H1 (cell line): ENCODE measurements at regions not wholly inside any gene's neighbourhood (a gene's known extent, or its start where the extent isn't known, plus 50 kb on each side); places are given as distances from the start of the nearest gene placed in this dataset.

ENCODE experiments used
- CTCF ChIA-PET: fragments of 300-600 bp; sonication (Branson Sonifier 250); formaldehyde crosslinking; loops from one replicate; lab custom pipeline; 2021; ENCODE audit not compliant: partially characterized antibody; lab: Charles Lee
- POLR2A ChIA-PET: fragments of 300-600 bp; sonication (Branson Sonifier 250); formaldehyde crosslinking; loops from one replicate; lab custom pipeline; 2021; ENCODE audit warnings: inconsistent platforms; ENCODE audit not compliant: partially characterized antibody; lab: Charles Lee
- DNase-seq, 2 experiments: peaks; one replicate each; pipeline versions ENCODE4 v3.0.0 to v3.0.0-alpha.2; 2010 to 2022; ENCODE audit warnings: low spot score in 2 of 2, low read depth in 1 of 2, mixed read lengths in 1 of 2
- FAIRE-seq: peaks from 2 replicates; lab custom pipeline; 2011; peaks lifted over from hg19 to GRCh38; lab: Jason Lieb, UNC
- H2AFZ ChIP-seq: 2 replicates; pipeline ENCODE4 v1.8.1; 2012; ENCODE audit warnings: low read length, inconsistent platforms
- H2AK5ac ChIP-seq: 2 replicates; pipeline ENCODE4 v1.6.1; 2013; ENCODE audit warnings: low read depth, low read length
- H2BK120ac ChIP-seq: replicated peaks from 2 replicates; pipeline ENCODE3; 2013; ENCODE audit warnings: low read depth, low read length, inconsistent platforms
- H2BK12ac ChIP-seq: 2 replicates; pipeline ENCODE4 v1.6.1; 2013; ENCODE audit warnings: low read depth, low read length
- H2BK15ac ChIP-seq: 2 replicates; pipeline ENCODE4 v1.6.1; 2013; ENCODE audit warnings: low read length
- H2BK20ac ChIP-seq: 2 replicates; pipeline ENCODE4 v1.6.1; 2013; ENCODE audit warnings: low read length
- H2BK5ac ChIP-seq: 2 replicates; pipeline ENCODE4 v1.6.1; 2013; ENCODE audit warnings: low read depth, low read length
- H3K14ac ChIP-seq: 2 replicates; pipeline ENCODE4 v1.6.1; 2013; ENCODE audit warnings: inconsistent platforms; ENCODE audit not compliant: insufficient read length
- H3K18ac ChIP-seq: 2 replicates; pipeline ENCODE4 v1.6.1; 2013; ENCODE audit warnings: low read length; ENCODE audit errors: extremely low read depth
- H3K23ac ChIP-seq: 2 replicates; pipeline ENCODE4 v1.6.1; 2013; ENCODE audit warnings: inconsistent platforms; ENCODE audit not compliant: insufficient read length
- H3K23me2 ChIP-seq: 2 replicates; pipeline ENCODE4 v1.6.1; 2013; ENCODE audit warnings: low read depth, low read length
- H3K27ac ChIP-seq: 2 replicates; pipeline ENCODE4 v1.6.1; 2011; ENCODE audit warnings: low read depth, low read length, inconsistent platforms
- H3K27me3 ChIP-seq, 4 experiments: replicated peaks in 1 of 4; 1 replicate in 1 of 4; 2 replicates in 3 of 4; pipeline versions ENCODE4 v1.6.1 to v1.8.1; 2011 to 2013; ENCODE audit warnings: low read length in 3 of 4, mild to moderate bottlenecking in 3 of 4, inconsistent platforms in 2 of 4, mixed read lengths in 2 of 4, moderate library complexity in 1 of 4; ENCODE audit not compliant: control insufficient read depth in 3 of 4, insufficient read depth in 3 of 4; ENCODE audit errors: extremely low read depth in 1 of 4
- H3K36me3 ChIP-seq, 4 experiments: 2 replicates each; pipeline versions ENCODE4 v1.6.1 to v1.8.1; 2011 to 2013; ENCODE audit warnings: mild to moderate bottlenecking in 4 of 4, low read length in 3 of 4, moderate library complexity in 2 of 4, control low read depth in 1 of 4, inconsistent platforms in 1 of 4; ENCODE audit not compliant: insufficient read depth in 4 of 4, control insufficient read depth in 2 of 4
- H3K4ac ChIP-seq: replicated peaks from 2 replicates; pipeline ENCODE3; 2013; ENCODE audit warnings: low read length, low read depth, mixed read lengths, inconsistent platforms; ENCODE audit not compliant: insufficient read length
- H3K4me1 ChIP-seq, 4 experiments: replicated peaks in 1 of 4; 1 replicate in 1 of 4; 2 replicates in 3 of 4; pipeline versions ENCODE4 v1.6.1 to v1.8.1; 2011 to 2013; ENCODE audit warnings: low read length in 3 of 4, inconsistent platforms in 2 of 4, mixed read lengths in 1 of 4; ENCODE audit not compliant: insufficient read depth in 4 of 4, control insufficient read depth in 3 of 4
- H3K4me2 ChIP-seq, 2 experiments: 2 replicates each; pipeline versions ENCODE4 v1.6.1 to v1.8.1; 2011 to 2013; ENCODE audit warnings: low read depth in 2 of 2, low read length in 2 of 2, control low read depth in 1 of 2, inconsistent platforms in 1 of 2, mild to moderate bottlenecking in 1 of 2; ENCODE audit not compliant: insufficient read depth in 1 of 2
- H3K4me3 ChIP-seq, 4 experiments: fragments of 200-600, 300-600 bp in 1 of 4; sonication (generic), shearing (Covaris generic), sonication (Bioruptor Twin) in 1 of 4; 2 replicates each; pipeline versions ENCODE4 v1.5.1 to v1.8.1; 2011 to 2016; ENCODE audit warnings: low read length in 4 of 4, low read depth in 3 of 4, control low read depth in 2 of 4, inconsistent platforms in 2 of 4, mild to moderate bottlenecking in 2 of 4, mixed read lengths in 1 of 4, moderate library complexity in 1 of 4; ENCODE audit not compliant: insufficient read depth in 2 of 4; ENCODE audit errors: extremely low read depth in 1 of 4
- H3K56ac ChIP-seq: replicated peaks from 2 replicates; pipeline ENCODE3; 2013; ENCODE audit warnings: low read depth, mild to moderate bottlenecking, mixed read lengths, low read length, inconsistent platforms; ENCODE audit not compliant: insufficient read length
- H3K79me1 ChIP-seq: 2 replicates; pipeline ENCODE4 v1.6.1; 2013; ENCODE audit warnings: low read depth, low read length, control low read depth
- H3K79me2 ChIP-seq, 2 experiments: 2 replicates each; pipeline versions ENCODE4 v1.6.1 to v1.8.1; 2012 to 2013; ENCODE audit warnings: low read length in 2 of 2, mild to moderate bottlenecking in 2 of 2, inconsistent platforms in 1 of 2; ENCODE audit not compliant: insufficient read depth in 2 of 2, control insufficient read depth in 1 of 2
- H3K9ac ChIP-seq, 4 experiments: replicated peaks in 1 of 4; 1 replicate in 1 of 4; 2 replicates in 3 of 4; pipeline versions ENCODE4 v1.6.1 to v1.8.1; 2011 to 2013; ENCODE audit warnings: low read depth in 3 of 4, low read length in 3 of 4, control low read depth in 2 of 4, mild to moderate bottlenecking in 2 of 4, moderate library complexity in 2 of 4, inconsistent platforms in 1 of 4; ENCODE audit errors: extremely low read depth in 1 of 4
- H3K9me3 ChIP-seq, 2 experiments: 2 replicates each; pipeline versions ENCODE4 v1.6.1 to v1.8.1; 2012 to 2013; ENCODE audit warnings: mild to moderate bottlenecking in 2 of 2, moderate library complexity in 2 of 2, control low read depth in 1 of 2, inconsistent platforms in 1 of 2, low read depth in 1 of 2, low read length in 1 of 2, mixed read lengths in 1 of 2; ENCODE audit not compliant: insufficient read depth in 2 of 2
- H4K20me1 ChIP-seq, 2 experiments: replicated peaks in 1 of 2; 2 replicates each; pipeline versions ENCODE3 to v1.8.1; 2011 to 2013; ENCODE audit warnings: inconsistent platforms in 2 of 2, low read length in 2 of 2, mild to moderate bottlenecking in 1 of 2; ENCODE audit not compliant: insufficient read depth in 2 of 2, control insufficient read depth in 1 of 2
- H4K5ac ChIP-seq: 2 replicates; pipeline ENCODE4 v1.6.1; 2013; ENCODE audit warnings: low read length, low read depth, mixed read lengths, inconsistent platforms; ENCODE audit not compliant: insufficient read length
- H4K8ac ChIP-seq: 2 replicates; pipeline ENCODE4 v1.8.0; 2013; ENCODE audit warnings: mild to moderate bottlenecking, moderate library complexity, low read length, inconsistent platforms; ENCODE audit not compliant: insufficient read depth; ENCODE audit errors: extremely low read depth
- H4K91ac ChIP-seq: replicated peaks from 2 replicates; pipeline ENCODE3; 2013; ENCODE audit warnings: low read length, mixed read lengths, inconsistent platforms; ENCODE audit not compliant: insufficient read length
- CHD1 ChIP-seq: IDR thresholded peaks from 2 replicates; pipeline ENCODE4 v1.6.1; 2012; ENCODE audit warnings: low read depth, low read length, improper control_type of control experiment
- CTCF ChIP-seq, 3 experiments: IDR thresholded peaks; 1 replicate in 2 of 3; 2 replicates in 1 of 3; pipeline versions ENCODE4 v1.5.1 to v1.6.1; 2011; ENCODE audit warnings: low read length in 3 of 3, mild to moderate bottlenecking in 3 of 3, inconsistent platforms in 2 of 3, low read depth in 1 of 3, moderate library complexity in 1 of 3; ENCODE audit not compliant: insufficient read depth in 1 of 3; ENCODE audit errors: control extremely low read depth in 1 of 3
- FOSL1 ChIP-seq: IDR thresholded peaks from 2 replicates; pipeline ENCODE4 v1.6.1; 2011; ENCODE audit warnings: mild to moderate bottlenecking, low read depth, low read length, moderate library complexity; ENCODE audit not compliant: insufficient read depth
- MAFK ChIP-seq: IDR thresholded peaks from 2 replicates; pipeline ENCODE4 v1.6.1; 2012; ENCODE audit warnings: low read depth, mild to moderate bottlenecking, improper control_type of control experiment, low read length
- TAF1 ChIP-seq: IDR thresholded peaks from 2 replicates; pipeline ENCODE4 v1.6.1; 2011; ENCODE audit warnings: mild to moderate bottlenecking, low read depth, low read length
- YY1 ChIP-seq: IDR thresholded peaks from 2 replicates; pipeline ENCODE4 v1.6.1; 2011; ENCODE audit warnings: low read depth, mild to moderate bottlenecking, low read length

GRCh38 chr14:83290447-83290846 is 1756.8 kb upstream of the SEL1L start:
- H3K56ac ChIP-seq, result no peak overlapping the region
- H3K23ac ChIP-seq, result no peak overlapping the region
- H3K79me1 ChIP-seq, result no peaks in the 10 kb centered on the region
- no peaks in the 10 kb centered on the region for H3K27me3 ChIP-seq
- H3K79me2 ChIP-seq, result no peaks in the 10 kb centered on the region
- H3K27ac ChIP-seq, result no peak overlapping the region
- TF ChIP-seq MAFK (no peak), CHD1 (no peak), FOSL1 (no peak), CTCF (IDR thresholded peaks at IDR 0.05; ENCODE audit: control extremely low read depth in 1 of 3, insufficient read depth in 1 of 3, low read depth in 1 of 3, low read length in 3 of 3) (no peak), YY1 (no peak), TAF1 (no peak)
- H4K20me1 ChIP-seq, result no peaks in the 10 kb centered on the region
- no peak overlapping the region for H4K91ac ChIP-seq
- ChIA-PET CTCF (interaction anchor here (2.4 kb wide), 1 partner anchor 10 kb away, joined by 16 read pairs; no protein-coding TSS in a partner anchor), POLR2A (no interaction called here)
- H3K36me3 ChIP-seq, result no peaks in the 10 kb centered on the region
- no peak overlapping the region for H3K14ac ChIP-seq
- no peak overlapping the region for H2BK120ac ChIP-seq
- H4K8ac ChIP-seq, result no peak overlapping the region
- no peak overlapping the region for H3K18ac ChIP-seq
- H3K4me2 ChIP-seq, result no peak overlapping the region
- H3K9me3 ChIP-seq, result no peaks in the 10 kb centered on the region
- DNase-seq, result no peak
- H4K5ac ChIP-seq, result no peak overlapping the region
- H2BK5ac ChIP-seq, result no peak overlapping the region
- H2AFZ ChIP-seq, result no peak overlapping the region
- H3K4ac ChIP-seq, result no peak overlapping the region
- H2BK15ac ChIP-seq, result no peak overlapping the region
- no peak overlapping the region for H2BK12ac ChIP-seq
- H3K4me1 ChIP-seq, result no peaks in the 10 kb centered on the region
- FAIRE-seq, result no peak
- H2BK20ac ChIP-seq, result no peak overlapping the region
- H3K4me3 ChIP-seq, result no peak overlapping the region
- H2AK5ac ChIP-seq, result no peak overlapping the region
- no peaks in the 10 kb centered on the region for H3K23me2 ChIP-seq
- H3K9ac ChIP-seq, result no peak overlapping the region
